ENCODE measurements at regions not wholly inside any gene's neighbourhood (a gene's known extent, or its start where the extent isn't known, plus 50 kb on each side); places are given as distances from the start of the nearest gene placed in this dataset.

DNA sequence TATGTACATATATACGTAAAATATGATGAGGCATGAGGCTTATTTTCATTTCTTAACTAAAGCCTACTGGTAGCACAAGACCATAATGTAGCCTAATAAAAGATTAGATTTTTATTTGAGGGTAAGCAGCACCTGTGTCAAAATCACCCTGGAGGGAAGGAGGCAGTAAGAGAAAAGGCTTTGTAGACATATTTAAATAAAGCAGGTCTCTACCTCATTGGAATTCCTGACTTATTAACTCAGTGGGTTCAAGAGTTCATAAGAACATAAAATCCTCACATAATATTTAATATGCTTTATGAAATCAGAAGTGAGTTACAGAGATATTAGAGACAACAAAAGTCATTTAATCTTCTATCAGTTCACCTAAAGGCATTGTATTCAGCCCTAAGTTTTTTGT, 261.6 kb upstream of the ANKRD50 start:
- DNase-seq: no peak

DNA sequence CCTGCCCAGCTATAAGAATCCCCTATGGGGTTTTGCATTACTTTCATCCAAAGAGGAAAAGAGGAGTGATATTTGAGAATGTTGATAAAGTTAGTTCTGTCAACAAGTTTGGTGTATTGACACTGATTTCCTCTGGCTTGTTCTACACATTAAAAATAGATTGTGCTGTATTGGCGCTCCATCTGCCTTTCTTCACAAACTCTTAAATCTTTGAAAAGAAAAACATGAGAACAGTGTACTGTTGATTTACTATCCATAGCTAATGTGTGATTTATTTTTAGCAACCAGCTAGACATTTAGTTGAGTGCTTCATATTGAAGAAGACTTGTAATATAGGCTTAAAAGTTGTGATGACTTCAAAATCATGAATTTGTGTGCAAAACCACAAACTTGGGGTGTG, 261.2 kb upstream of the ANKRD50 start:
- DNase-seq: no peak

DNA sequence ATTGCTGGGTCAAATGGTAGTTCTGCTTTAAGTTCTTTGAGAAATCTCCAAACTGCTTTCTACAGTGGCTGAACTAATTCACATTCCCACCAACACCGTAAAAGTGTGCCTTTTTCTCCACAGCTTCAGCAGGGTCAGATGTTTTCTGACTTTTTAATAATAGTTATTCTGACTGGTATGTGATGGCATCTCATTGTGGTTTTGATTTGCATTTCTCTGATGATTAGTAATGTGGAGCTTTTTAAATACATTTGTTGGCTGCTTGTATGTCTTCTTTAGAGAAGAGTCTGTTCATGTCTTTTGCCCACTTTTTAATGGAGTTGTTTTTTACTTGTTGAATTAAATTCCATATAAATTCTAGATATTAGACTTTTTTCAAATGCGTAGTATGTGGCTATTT, 257.5 kb upstream of the ANKRD50 start:
- DNase-seq: no peak

DNA sequence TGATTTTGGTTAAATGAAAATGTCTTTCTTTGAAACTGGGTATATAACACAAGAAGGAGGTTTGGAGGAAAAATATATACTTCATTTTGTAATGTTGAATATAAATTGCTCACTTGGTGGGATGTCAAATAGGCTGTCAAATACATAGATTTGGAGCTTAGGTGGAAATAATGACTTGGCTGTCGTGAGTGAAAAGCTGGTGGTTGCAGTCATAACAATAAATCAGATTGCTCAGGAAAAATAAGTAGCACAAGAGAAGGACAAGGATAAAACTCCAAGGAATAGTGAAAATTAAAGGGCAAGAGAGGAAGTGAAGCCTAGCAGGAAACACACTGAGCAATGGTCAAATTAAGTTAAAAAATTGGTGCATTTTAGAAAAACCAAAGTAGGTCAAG, 253.0 kb upstream of the ANKRD50 start:
- no peak for DNase-seq

DNA sequence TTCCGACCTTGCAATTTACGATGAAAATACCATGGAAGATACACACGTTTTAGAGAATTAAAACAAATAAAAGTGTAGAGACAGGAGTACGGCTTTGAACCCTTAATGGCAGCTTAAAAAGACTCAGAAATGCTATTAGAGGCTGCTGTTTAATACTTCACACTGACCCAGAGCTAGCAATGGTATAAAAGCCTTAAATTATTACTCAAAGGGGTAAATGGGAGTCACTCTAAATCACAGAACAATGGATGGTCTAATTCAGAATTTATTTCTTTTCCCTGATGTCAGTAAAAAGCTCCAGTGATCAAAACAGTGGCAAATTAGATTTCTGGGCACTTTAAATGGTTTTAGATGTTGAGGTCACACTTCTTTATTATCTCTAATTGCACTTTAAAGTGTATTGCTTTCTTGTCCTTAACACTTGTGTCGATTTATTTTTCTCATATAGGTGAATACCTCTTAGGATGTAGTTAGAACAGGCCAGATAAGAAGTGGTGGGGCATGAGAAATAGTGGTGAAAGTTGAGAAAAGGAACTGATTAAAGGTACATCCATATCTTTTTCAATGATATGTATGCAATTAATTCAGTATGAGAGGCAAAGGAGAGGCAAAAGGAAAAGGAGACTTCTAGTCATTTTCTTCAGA, 252.4 kb upstream of the ANKRD50 start:
- DNase-seq: no peak

DNA sequence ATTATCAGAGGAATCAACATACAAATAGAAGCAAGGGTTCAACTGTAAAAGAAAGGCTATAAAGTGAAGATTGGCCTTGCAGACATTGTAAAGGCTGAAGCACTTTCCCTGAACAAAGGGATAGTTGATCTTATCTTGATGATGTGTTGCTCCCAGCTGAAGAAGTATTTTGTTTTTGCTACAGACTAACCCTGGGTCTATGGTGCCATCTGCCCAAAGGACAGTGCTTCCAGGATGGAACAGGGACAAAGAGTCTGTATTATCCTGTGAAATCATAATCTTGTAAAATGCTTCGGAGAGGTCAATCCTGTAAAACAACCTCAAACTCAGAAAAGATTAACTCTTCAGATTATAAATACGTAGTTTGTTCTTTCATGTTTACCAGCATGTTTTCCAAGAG, 251.7 kb upstream of the ANKRD50 start:
- DNase-seq: no peak

DNA sequence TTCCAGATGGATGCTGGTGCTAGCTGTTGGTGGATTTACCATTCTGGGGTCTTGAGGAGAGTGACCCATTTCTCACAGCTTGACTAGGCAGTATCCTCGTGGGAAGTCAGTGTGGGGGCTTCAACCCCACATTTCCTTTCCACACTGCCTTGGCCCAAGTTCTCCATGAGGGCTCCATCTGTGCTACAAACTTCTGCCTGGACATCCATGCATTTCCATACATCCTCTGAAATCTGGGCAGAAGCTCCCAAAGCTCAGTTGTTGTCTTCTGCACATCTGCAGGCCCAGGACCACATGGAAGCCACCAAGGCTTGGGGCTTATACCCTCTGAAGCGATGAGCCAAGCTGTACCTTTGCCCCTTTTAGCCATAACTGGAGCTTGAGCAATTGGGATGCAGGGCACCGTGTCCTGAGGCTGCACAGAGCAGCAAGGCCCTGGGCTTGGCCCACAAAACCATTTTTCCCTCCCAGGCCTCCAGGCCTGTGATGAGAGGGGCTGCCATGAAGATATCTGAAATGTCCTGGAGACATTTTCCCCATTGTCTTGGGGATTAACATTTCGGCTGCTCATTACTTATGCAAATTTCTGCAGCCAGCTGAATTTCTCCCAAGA, 248.7 kb upstream of the ANKRD50 start:
- no peak for DNase-seq

DNA sequence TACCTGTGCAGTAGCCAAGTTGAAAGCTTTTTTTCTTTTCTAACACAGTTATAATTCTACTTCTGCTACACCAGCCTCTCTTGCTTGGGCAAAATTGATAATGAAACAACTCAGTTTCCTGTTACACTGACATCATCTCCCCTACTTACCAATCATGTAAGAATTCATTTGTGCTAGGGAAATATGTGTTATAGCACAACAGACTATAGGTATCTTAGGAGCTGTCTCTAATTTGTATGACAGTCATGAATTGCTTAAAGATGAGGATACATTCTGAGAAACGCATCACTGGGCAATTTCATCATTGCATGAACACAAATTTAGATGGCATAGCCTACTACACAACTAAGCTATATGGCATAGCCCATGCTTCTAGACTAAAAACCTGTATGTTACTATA, 246.3 kb upstream of the ANKRD50 start:
- no peak for DNase-seq

DNA sequence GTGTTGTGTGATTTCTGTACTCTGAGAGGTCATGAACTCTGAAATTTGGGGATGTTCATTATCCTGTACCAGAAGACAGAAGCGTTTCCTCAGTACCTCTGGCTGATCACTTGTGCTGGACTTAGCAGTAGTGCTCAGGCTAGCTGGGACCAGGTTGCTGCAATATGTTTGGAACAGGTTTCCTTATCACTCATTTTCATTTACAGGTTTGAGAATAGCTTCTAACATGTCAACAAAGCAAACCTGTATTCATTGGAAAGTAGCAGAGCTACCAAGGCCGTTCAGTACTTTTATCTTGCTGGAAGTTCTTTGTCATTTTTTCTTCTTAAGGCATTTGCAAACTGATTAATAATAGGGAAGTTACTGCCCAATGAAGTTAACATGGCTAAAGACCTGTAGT, 242.9 kb upstream of the ANKRD50 start:
- no peak for DNase-seq

DNA sequence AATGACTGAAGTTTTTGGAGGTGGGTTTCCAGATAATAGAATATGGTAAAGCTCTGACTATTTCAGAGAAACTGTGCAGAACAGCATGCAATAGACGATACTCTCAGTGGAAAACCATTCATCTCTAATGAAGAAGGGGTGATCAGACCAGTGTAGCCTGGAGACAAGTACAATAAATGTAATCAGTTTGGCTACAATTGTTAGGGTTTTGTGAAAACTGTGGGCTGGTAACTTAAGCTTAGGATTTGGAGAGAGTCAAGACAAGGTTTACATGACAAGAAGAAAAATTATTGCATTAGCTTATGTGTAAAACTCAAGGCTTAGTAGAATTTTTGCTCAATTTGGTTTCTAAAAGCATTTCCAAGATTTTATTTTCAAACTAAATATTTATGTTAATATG, 241.5 kb upstream of the ANKRD50 start:
- DNase-seq: no peak

DNA sequence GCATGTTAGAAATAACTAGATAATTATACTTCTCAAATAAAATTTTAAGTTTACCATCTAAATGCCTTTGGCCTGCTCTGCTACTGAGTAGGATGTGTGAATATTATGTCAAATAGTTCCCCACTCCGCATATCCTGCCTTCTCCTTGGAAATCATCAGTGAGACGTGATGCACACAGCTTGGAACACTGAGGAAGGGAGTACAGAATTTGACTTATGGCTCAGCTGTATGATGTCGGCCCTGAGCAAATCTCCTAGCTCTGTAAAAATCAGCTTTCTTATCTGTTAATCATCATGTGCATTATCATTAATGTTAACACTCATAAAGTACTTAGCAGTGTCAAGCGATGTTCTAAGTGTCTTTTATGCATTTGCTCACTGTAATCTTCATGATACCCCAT, 241.0 kb upstream of the ANKRD50 start:
- DNase-seq: no peak

DNA sequence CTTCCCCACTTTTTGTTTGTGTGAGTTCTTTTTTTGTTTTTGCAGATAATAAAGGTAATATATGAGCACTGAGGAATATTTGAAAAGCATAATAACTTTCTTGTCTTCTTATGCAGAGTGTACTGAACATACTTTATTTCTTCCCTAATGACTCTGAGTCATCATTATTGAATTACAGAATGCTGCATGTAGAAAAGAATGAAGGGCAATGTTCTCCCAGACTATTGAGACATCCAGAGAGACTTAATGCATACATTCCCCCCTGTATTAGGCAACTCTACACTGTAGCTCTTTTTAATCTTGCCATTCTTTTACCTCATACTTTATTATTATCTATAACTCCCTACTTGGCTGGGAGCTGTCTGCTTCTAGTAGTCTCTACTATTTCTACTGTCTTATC, 240.5 kb upstream of the ANKRD50 start:
- DNase-seq: no peak

DNA sequence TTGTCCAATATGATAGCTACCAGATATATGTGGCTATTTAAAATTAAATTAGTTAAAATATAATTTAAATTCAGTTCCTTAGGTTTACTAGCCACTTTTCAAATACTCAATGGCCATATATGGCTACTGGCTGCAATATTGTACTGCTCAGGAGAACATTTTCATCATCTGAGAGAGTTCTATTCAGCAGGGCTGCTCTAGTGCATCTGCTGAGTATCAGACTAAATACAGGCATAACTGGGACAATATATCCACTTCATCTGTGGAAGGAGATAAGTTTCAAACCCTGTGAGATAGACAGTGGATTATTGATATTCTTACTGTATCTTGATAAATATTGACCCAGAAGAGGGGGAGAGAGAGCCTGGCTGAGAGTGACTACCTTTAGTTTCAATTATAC, 240.1 kb upstream of the ANKRD50 start:
- DNase-seq: no peak

DNA sequence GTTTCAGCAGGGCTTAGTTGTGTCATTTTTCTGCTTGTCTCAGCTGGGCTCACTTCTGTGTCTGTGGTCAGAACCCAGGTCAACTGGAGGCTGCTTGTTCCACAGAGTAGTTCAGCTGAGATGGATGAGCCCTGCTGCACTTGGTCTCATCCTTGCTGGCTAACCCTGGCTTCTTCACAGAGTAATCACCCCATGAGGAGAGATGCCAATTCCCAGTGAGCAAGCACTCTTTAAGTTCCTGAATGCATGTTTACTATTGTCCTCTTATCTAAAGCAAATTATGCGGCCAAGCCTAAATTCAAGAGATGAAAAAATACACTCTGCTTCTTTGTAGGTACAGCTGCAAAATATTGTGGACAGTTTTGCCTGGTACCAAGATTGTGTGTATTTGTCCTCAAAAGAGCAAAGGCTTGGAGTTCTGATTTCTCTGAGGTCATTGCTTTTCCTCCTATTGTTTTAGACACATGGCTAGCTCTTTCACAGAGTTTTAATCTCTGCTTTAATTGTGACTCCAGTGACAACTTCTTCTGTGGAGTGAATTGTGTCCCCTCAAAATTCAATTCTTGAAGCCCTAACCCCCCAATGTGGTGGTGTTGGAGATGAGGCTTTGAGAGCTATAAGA, 236.6 kb upstream of the ANKRD50 start:
- DNase-seq: no peak

DNA sequence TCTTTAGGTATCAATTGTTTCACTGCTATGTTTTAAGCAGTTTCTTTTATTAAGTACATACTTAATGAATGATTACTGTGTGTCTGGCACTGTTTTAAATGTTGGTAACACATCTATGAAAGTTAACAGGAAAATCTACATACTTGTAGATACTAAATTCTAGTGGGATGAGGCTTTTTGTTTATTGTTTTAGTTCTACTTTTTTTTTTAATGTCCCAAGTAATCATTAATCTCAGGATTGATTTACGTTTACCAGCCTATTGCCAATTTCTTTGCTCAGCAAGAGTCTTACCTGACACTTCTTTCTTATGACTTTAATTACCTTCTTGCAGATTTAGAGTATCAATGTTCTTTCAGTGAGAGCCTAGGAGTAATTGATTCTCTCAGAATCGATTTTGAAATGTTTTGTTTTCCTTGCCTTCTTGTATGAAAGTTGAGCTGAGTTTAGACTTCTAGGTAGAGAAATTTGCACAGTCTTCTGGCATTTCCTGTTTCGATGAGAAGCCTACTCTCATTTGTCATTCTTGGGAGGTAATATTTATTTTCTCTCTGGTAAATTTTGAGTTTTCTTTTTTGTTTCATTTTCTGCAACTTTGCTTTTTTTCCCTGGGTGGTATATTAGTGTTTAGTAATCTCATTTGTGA, 235.2 kb upstream of the ANKRD50 start:
- DNase-seq: no peak

DNA sequence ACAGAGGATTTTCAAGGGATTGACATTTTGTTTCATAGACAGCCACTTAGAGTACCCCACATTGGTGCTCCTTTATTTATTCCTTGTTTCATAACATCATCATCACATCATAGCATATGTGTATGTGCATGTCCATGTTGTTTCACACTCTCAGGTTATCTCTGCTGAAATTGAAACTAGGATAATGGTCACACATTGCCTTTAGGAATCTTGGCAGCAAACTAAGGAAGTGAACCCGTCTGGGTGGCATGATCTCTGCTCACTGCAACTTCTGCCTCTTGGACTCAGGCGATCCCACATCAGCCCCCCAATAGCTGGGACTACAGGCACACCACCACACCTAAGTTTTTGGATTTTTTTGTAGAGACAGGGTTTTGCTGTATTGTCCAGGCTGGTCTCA, 234.2 kb upstream of the ANKRD50 start:
- DNase-seq: no peak

DNA sequence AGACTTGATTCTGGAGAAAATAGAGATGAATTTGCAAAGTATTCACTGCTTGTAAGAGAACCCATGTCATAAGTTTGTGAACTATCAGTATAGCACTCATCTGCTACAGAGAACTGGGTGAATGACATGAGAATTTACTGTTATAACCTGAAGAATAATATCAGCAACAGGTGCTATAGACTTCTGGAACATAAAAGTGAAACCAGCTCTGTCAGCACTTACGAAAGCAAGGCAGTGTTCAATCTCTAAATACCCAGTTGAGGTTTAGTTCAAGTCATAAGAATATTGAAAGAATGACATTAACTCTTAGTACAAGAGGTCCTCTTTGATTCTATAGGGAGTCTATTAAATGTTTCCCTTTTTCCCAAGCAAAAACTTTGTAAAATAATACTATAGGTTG, 232.9 kb upstream of the ANKRD50 start:
- no peak for DNase-seq

DNA sequence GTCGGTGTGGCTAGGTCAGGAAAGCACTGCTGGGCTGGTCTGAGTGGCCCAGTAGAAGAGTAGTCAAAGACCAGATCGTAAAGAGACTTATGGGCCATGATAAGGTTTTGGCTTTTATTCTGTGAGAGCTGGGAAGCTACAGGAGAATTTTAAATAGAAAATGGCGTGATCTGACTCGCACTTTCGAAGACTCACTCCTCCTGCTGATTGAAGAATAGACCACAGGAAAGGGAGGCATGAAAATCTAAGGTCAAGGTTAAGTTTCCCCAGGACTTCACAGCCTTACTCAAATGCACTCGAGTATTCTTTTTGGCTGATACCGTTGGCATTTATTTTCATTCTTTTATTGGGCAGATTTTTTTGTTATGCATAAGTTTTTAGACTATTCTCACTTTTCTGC, 231.4 kb upstream of the ANKRD50 start:
- no peak for DNase-seq

DNA sequence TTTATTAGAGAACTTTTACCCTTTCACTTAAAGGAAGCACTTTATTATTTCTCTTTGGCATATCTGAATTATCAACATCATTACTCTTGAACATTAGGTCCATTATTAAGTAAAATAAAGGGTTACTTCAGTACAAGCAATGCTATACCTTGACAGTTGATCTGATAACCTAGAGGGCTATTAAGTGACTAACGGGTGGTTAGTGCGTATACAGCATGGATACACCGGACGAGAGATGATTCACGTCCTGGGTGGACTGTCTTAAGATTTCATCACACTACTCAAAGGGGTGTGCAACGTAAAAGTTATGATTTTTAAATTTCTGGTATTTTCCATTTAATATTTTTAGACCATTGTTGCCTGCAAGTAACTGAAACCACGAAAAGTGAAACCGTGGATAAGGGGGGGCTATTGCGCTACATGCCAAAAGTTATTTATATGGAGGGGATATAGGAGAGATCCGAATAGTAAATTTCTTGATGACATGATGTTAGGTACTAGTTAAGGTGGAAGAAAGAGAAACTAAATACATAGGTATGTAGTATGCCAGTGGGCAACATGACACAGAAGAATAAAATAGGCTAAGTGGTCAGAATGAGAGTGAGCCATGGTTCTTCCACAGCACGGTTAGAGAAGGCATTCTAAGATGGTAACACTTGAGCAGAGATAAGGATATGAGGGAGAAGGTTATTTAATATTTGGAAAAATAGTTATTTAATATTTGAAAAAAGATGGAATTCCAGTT, 230.8 kb upstream of the ANKRD50 start:
- no peak for DNase-seq

DNA sequence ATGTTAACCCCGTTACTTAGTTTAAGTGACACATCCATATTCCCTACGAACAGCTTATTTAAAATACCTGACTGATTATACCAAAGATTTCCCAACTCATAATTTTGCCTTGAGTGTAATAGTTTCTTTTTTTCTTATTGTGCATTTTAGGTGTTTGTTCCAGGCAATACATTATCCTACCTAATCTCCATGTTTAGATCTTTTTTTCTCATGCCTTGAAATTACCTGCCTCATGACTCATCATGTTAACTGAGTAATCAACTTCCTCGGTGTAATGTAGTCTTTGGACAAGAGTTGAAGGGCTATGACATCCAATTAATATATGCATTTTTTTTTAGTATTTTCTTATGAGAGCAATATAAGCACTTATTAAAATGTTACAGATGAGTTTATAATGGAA, 228.7 kb upstream of the ANKRD50 start:
- DNase-seq: no peak

DNA sequence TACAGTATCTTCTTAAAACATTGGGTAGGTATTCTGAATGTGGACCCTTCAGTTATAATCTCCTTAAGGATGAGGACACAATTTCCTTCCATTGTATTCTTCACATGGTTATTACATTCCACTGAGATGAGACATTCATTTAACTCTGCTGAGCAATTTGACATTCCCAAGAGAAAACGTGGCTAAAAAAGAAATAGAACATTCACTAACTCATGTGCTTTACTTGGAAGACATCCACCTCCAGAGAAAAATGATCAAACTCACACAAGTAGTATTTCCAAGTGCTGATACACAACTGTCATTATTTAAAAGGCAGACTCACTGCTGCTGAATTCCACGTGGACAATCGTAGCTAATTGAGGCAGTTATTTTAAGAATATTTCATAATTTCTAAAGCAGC, 227.9 kb upstream of the ANKRD50 start:
- no peak for DNase-seq

DNA sequence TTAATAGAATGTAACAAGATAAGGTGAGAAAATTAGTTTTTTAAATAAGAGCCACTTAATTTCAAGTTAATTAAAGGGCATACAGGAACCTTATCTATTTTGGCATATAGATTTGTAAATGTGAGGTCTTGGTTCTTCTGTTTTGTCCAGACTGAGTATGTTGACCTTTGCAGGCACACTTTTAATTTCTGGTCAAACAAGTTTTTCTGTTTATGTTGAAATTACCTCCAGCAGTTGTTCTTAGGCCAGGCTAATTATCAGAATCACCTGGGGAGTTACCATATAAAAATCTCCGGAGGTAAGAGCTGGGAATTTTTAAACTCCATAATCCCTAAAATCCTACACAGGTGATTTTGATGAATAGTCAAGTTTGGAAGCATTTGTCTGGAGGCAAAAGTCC, 227.4 kb upstream of the ANKRD50 start:
- DNase-seq: no peak

DNA sequence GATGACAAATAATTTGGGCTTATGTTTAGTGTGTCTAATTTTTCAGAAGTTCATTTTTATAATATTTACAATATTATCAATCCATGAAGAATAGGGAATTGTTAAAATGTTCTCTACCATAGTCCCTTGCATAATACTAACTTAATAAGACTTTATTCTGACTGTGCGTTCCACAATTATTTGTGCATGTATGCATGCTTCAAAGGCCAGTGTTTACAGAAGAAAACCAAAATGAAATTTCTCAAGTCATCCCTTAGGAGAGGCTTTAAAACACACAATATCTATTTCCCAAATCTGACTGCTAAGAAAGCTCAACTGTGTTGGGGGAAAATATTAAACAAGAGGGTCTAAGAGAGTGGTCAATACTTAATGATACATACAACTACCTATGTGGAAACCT, 226.3 kb upstream of the ANKRD50 start:
- no peak for DNase-seq

DNA sequence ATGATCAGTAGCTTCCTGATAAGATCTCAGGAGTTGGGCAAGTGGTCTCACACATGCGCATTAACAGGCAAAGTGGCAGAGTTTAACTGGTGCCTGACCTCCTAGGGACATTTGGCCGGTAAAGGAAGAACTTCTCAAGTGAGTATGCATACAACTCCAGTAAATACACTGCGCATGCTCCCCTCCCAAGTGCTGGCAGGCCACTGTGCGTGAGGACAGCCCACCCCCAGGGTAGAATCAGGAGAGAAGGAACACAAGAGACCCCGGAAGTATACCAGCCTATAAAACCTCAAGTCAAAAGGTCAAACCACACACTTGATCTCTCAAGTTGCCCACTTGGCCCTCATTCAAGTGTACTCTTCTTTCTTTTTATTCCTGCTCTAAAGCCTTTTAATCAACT, 225.5 kb upstream of the ANKRD50 start:
- DNase-seq: no peak

Measured in midbrain (tissue), 1 donor.